HG03342 (cell line): ENCODE measurements at regions not wholly inside any gene's neighbourhood (a gene's known extent, or its start where the extent isn't known, plus 50 kb on each side); places are given as distances from the start of the nearest gene placed in this dataset.
A peak's percentile ranks its signal among the peaks of the same experiment; 100 is the strongest.

Experiments
- ATAC-seq: cut with Tn5 transposase; IDR thresholded peaks from one replicate; pipeline ENCODE4 v1.9.1; 2021; ENCODE audit warnings: mild to moderate bottlenecking, moderate library complexity; ENCODE audit not compliant: unreplicated experiment

DNA sequence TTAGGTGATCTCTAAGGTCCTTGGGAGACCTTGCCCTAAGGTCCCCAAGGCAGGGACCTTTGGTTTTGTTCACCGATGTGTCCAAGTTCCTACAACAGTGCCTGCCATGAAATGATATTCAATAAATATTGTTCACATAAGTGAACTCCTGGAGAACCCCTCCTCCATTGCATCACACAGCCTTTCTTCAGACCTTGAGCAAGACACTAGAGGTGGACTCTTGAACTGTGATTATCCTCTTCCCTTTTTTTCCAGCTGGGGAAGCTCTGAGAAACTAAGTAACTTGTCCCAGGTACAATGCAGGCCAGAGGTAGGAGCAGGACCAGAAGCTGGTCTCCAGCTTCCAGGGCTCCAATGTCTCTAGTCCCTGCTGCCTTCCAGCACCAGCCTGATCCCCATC is 76.6 kb upstream of the LMO1 start:
- no peak for ATAC-seq

DNA sequence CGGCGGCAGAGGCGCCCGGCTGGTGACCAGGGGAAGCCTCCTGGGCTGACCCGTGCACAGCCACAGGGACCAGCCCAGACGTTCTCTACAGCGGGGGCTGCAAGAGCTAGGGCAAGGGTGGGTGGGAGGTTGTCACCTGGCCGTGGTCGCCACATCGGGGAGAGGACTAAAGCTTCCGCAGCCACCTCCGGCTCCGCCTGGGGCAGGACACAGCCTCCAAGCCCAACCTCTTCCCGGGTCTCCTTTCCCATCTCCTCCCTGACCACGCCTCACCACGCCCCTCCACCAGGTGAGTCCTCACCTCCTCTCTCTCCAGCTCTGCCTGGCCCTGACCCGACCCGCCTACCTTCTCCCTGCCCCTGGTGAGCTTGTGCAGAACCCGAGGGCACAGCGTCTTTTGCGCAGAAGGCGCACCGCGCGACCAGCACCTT is 75.9 kb upstream of the LMO1 start:
- ATAC-seq = no peak

DNA sequence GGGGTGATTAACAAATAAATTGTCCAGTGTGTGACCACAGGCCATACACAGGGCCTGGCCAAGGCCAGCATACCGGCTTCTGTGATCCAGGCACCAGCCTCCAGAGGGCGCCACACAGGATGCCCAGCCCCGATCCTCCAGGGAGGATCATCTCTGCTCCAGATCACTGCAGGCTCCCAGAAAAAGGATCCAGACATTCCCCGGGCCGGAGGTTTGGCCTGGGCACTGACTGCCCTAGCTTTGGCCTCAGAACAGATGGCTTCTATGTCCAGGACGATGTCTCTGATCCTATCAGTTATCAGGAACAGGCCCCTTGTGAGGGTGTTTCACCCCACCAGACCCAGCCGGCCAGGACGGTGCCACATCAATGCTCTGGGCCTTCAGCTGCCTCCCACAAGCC is 74.5 kb upstream of the LMO1 start:
- peak; percentile 62 for ATAC-seq

DNA sequence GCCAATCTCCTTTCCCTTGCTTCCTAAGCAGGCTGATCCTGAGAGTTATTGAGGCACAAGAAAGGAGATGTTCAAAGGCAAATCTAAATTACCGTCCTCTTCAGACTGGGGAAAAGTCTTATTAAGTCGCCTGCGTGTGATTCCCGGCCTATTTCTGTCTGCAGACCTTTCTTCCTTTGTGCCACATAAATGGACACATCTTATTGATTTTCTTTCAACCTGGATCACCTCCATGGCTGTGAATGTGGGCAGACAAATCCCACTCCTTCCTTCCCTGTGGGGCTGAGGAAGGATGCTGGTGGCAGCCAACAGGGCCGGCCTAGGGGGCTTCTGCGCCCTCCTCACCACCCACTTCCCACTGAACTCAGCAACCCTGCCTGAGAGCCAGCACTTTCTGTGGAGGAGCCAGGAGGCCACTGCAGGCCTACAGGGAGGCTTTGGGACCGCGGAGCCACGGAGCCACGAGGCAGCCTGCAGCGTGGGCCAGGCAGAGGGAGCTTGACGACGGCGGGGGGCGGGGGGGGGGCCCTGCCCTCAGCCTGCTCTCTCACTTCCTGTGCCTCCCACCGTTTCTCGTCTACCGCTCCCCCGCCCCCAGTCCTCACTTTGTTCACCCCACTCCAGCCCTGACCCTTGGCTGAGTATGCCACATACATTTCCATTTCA is 73.6 kb upstream of the LMO1 start:
- ATAC-seq = no peak

DNA sequence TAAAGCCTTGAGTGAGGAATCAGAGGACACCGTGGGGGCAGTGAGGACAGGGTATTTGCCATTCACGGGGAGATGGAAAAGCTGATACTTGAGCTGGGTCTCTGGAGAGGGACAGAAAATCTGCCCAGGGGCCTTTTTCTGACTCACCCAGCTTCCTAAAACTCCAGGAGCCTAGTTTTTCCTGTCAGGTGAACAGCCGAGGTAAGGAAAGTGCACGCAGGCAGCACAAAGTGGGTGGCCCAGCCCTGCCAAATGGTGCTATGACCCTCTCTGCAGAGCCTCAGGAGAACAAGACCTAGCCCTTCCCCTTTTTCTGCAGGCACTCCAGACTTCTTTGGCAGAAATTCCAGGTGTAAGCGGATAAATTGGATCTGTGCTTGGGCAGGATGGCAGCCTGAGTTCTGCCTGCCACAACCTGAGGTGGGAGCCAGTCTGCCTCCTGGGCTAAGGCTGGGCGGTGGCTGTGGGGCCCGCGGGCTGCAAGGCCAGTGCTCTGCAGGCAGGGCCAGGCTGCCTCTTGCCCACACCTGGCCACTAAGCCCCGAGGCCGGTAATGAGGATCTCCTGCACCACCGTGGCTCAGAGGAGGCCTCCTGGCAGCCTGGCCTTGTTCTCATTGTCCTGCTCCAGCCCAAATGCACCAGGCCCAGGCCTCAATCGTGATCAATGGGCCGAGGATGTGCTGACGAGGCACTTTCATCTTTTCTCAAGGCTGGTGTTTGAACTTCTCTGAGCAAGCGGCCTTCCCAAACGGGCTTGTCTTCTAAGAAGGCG is 72.9 kb upstream of the LMO1 start:
- ATAC-seq = no peak

DNA sequence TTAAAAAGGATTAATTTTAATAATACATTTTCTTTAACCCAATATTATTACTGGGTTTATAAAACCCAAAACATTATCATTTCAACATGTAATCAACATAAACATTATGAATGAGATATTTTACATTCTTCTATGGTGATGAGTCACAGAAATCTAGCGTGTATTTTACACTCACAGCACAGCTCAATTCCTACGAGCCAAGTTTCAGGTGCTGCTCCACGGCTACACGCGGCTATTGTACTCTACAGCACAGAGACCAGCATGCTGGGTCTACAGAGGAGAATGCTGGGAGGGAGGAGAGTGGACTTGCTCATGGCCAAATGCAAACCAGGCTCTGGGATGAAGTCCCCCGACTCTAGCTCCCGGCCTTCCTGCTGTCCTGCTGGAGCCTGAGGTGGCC is 72.0 kb upstream of the LMO1 start:
- ATAC-seq = no peak

DNA sequence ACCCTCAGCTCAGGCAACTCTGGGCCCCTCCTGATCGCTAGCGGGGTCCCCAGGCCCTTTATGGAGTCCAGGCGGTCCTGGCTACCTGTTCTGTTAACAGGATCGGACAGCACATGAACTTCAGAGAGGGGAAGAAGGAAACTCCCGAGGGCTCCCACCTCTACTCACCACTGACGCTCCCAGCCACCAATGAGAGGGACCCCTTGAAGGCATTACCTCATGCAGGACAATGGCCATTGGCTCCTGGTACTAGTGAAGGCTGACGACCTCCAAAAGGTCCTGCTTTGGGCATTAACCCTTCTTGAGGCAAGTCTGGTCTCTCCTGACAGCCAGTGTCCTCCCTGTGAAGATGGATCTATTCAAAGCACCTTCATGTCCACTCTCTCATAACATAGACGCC is 71.5 kb upstream of the LMO1 start:
- no peak for ATAC-seq

DNA sequence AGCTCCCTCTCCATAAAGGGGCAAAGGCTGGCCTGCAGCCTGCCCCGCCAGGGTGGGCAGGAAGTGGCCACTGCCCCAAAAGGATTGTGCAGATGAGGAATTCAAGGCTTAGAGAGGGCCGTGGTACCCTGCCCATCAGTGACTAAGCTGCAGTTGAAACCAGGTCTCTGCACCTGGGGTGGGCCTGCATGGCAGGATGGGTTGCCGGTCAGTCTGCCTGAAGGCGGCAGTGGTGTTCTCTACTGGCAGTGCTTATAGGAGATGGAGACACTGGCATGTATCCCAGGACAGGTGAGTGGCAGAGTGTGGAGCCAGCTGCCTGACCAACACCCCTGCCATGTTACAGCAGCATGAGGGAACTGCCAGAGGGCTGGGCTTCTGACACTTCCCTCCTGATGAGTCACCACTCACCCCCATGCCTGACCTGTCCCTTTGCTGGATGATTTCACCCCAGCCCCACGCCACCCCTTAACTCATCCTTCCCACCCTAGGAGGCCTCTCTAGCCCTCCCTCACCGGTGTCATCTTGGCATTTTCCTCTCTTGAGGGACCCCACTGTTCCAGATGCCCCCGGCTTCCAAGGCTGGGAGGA is 70.2 kb upstream of the LMO1 start:
- ATAC-seq = no peak

DNA sequence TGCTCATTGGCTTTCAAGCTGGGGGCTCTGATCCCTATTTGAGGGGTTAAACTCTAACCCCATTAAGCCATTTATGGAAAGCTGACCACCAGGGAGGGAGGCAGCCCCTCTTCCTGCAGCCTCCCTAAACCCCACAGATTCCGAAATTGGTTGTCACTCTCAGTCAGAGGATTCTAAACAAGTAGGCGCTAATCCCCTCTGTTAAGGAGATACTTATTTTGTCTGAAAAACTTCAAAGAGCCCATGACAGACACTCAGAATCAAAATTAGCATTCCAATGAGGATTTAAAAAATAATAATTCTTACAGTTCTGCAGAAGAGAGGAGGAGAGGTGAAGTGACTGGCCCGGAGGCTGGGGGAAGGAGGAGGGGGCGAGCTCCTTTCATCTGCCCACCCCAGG is 69.7 kb upstream of the LMO1 start:
- no peak for ATAC-seq

DNA sequence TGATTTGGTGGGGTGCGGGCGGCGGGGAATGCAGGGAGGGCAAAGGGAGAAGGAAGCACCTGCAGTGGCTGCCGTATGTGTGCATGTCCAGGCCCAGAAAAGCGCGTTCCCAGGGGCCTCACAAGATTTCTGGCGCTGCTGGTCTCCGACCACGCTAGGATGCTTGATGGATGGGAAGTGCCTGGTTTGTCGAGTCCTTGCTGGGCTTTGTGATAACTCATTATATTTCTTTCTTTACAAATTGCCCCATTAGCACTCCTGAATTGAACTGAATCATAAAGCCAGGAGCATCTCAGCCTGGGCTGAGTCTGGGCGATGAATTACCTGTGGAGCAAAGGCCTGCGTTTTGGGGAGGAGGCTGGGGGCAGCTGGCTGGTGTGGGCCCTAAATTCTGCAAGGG is 69.2 kb upstream of the LMO1 start:
- ATAC-seq = no peak

DNA sequence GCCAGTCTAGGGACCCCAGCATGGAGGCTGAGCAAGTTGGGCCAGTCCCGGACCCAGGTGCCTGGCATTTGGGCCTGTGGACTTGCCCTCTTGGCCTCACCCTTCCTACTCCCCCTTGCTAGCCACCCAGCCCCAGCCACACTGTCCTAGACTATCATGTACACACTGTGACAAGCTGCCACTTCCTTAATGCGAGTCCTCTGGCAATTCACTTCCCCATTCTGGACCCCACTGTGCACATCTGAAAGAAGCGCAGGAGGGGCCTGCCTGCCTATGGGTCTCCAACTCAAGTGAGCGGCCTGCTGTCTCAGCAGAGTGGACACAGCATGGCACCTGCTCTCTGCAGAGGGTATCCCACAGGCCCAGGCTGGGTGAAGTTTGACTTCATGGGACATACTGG is 68.5 kb upstream of the LMO1 start:
- peak; percentile 42 for ATAC-seq

DNA sequence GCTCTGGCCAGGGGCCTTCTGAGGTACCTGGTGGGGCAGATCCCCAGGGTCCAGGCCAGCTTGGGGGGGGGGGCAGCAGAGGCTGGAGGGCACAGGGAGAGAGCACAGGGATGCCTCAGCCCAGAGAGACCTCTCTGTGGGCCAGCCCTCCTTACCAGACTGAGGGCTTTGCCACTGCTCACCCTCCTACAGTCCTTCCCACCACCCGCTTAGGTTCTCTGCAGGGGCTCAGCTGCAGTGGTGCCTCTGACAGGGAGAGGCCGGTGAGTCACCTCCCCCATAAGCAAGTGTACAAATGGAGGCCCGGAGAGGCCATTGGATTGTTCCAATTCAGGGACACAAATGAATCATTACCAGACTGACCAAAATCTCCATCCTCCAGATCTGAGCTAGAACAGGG is 68.1 kb upstream of the LMO1 start:
- no peak for ATAC-seq

DNA sequence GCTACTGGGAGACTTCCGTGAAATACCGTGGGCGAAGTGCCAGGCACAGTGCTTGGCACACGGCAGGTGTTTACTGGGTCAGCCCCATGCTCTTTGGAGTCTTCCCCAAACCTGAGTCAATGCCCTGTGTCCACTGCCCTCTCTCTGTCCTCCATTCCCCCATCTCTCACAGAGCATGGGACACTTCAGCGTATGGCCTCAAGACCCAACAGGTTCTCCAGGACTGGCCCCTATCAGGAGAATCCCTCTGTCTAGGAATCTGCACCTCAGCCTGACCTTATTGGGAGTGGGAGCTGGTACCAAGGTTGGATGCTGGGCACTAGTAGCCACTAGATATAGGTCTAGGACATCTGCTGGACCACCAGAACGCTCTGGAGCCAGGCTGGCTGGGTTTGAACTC is 67.2 kb upstream of the LMO1 start:
- no peak for ATAC-seq

DNA sequence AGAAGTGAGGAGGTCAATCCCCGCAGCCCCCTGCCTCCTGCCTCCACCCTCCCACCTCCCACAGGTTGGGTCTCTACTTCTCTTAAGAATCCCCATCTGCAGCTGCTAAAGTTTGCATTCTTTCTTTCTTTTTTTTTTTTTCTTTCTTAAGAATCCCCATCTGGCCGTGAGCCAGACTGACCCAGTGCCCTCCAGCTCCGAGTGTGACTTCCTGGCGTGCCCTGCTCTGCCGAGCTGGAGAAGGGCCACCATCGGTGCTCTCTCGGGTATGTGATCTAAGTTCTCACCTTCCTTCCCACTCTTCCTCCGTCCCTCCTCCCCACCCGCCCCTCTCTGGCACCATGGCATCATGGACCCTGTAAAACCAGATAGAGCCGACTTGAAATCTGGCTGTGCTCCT is 66.7 kb upstream of the LMO1 start:
- no peak for ATAC-seq

DNA sequence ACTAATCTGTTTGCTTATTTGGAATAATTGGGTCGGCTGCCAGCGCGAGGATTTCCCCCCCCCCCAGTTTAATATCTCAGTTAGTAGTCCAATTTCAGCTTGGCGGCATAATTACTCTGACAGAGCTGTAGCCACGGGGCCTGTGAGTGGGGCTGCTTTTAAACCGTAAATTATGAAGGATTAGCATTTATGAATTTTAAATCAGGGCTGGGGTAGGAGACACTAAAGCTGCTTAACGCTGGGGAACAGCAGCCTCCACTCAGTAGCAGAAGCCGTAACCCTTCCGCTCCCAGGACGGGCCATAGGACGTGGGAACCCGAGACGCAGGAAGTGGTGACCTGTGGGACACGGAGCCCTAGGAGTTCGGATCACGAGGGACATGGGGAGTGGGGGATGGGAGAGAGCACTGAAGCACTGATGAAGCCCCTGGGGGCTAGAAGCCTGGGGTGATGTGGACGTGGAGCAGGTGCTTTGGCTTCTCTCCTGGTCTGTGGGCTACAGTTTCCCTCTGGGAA is 66.2 kb upstream of the LMO1 start:
- no peak for ATAC-seq

DNA sequence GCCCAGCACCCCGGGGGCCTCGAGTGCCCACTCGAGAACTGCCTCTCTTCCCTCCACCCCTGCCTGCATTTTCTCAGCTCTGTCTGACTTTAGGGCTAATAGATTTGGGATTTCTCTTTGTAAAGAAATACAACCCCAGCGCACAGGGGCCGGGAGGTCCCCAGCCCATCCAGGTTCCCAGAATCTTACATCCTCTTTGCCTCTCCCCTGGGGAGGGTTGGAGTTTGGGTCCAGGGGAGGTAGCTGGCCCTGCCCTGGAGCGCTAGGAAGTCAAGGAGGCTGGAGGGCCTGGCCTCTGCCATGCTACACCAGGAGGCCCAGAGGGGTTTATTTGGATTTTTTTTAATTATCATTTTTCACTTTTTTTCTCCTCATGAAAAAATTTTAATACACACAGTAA is 65.7 kb upstream of the LMO1 start:
- no peak for ATAC-seq

DNA sequence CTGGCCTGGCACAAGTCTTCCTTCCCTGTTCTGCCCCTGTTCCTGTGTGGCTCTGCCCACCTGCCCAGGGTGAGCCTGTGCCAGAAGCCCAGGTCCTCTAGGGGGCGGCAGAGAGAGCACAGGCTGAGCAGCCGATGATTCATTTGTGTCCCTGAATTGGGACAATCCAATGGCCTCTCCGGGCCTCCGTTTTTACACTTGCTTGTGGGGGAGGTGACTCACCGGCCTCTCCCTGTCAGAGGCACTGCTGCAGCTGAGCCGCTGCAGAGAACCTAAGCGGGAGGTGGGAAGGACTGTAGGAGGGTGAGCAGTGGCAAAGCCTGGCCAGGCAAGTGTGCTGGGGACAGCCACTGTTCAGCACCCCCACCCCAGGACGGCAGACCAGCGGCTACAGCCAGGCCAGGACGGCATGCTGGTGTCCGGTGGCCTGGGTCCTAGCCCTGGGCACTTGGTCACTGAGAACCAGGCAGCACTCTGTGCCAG is 65.2 kb upstream of the LMO1 start:
- ATAC-seq = peak; percentile 64

DNA sequence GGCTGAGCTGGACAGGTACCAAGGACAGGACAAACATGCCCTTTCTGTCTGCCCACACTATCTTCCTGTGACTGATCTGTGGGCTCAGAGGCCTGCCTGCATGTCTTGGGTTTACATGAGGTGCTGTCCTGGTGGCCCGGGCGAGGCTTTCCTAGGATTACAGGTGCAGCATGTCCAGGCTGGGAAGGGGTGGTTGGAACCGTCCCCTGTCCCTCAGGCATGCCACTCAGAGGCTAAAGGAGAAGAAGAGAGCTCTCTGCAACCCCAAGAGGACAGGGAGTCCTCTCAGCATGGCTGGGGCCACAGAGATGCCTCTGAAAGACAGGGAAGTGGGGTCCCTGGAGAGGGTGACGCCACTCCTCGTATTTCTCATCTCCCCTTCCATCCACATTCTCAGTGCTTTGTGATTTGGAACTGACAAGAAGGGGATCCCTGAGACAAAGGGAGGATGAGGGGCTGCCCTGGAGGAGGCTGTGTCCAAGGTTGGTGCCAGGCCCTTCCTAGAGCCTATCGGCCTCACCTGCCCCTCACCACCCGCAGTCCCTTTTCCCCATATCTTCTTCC is 64.6 kb upstream of the LMO1 start:
- no peak for ATAC-seq

DNA sequence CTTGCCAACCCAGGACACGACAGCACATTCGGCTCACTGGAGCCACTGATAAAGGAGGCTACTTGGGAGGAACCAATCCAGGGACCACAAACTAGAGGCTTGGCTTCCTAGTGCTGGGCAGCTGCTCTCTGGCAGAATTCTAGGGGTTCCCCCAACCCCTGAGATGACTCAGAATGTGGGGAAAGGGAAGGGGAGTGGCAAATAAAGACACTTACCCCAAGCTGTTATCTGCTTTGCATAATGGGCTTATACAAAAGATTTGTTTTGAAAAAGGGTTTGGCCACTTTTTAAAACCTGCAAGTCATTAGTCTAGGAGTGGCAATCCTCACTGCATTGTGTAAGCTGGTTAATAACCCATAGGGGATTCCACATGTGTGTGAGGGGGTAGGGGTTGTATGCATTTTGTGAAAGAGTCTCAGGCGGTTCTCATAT is 64.1 kb upstream of the LMO1 start:
- peak; percentile 70 for ATAC-seq

DNA sequence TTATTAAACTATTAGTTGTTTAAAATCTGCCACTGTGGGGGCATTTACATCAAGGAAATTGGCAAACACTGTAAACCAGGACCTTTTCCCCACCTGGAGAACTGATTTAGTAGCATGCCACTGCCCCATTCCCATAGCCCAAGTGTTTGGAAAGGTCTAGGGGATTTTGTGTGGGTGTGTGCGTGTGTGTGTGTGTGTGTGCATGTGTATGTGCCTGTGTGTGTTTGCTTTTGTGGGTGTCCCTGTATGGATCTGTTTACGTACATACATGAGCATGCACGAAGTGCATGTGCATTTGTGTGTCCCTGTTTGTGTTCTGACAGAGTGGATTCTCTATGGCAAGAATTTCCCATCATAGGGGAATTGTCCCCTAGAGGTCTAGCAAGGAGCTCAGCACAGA is 62.7 kb upstream of the LMO1 start:
- ATAC-seq = no peak

DNA sequence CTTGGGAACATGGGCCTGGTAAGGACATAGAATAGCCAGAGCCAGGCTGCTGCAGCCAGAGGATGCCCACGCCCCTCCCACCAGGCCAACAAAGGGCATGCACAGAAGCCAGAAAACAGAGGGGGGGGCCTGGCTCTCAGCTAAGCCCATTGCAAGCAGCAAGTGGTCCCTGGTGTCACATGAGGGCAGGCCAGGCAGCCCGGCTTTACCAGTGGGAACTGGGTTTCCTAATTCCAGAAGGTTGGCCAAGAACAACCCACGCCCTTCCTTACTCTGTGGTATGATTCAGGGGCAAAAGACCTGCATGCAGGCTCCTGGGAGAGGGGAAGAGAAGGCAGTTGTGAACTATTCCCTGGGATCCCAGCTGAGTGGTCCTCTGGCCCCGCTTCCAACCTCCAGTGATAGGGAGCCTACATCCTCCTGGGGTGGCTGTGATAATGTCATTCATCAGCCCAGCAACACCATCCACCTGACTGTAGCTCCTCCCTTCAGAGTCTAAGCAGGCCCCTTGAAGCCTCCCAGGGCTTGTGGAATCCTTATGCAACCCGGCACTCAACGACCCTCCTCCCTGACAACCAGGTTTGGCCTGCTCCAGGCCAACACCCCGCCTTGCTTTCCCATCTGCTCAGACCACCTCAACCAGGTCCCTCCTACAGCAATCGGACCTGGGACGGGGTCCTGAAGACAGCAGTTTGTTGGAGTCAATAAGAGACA is 62.1 kb upstream of the LMO1 start:
- no peak for ATAC-seq
